ENCODE measurements at regions not wholly inside any gene's neighbourhood (a gene's known extent, or its start where the extent isn't known, plus 50 kb on each side); places are given as distances from the start of the nearest gene placed in this dataset.

DNA sequence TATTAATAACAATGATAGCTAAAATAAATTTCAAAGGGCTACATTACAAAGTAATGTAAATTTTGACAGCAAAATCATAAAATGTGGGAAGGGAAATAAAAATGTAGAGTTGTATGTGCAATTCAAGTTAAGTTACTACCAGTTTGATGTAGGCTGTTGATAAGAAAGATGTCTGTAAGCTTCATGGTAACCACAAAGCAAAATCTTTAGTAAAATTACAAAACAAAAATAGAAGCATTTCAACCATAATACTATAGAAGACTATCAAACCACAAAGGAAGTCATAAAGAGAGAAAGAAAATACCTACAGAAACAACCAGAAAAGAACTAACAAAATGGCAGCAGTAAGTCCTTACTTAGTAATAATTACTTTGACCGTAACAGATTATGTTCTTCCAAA is 99.1 kb downstream of the C7orf25 start:
- TF ChIP-seq, protein P1, sequence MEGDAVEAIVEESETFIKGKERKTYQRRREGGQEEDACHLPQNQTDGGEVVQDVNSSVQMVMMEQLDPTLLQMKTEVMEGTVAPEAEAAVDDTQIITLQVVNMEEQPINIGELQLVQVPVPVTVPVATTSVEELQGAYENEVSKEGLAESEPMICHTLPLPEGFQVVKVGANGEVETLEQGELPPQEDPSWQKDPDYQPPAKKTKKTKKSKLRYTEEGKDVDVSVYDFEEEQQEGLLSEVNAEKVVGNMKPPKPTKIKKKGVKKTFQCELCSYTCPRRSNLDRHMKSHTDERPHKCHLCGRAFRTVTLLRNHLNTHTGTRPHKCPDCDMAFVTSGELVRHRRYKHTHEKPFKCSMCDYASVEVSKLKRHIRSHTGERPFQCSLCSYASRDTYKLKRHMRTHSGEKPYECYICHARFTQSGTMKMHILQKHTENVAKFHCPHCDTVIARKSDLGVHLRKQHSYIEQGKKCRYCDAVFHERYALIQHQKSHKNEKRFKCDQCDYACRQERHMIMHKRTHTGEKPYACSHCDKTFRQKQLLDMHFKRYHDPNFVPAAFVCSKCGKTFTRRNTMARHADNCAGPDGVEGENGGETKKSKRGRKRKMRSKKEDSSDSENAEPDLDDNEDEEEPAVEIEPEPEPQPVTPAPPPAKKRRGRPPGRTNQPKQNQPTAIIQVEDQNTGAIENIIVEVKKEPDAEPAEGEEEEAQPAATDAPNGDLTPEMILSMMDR (IDR thresholded peaks at IDR 0.05), result no peak
- no peak overlapping the region for H3K4me3 ChIP-seq (ENCODE audit: low read depth in 1 of 2, low read length in 1 of 2)

DNA sequence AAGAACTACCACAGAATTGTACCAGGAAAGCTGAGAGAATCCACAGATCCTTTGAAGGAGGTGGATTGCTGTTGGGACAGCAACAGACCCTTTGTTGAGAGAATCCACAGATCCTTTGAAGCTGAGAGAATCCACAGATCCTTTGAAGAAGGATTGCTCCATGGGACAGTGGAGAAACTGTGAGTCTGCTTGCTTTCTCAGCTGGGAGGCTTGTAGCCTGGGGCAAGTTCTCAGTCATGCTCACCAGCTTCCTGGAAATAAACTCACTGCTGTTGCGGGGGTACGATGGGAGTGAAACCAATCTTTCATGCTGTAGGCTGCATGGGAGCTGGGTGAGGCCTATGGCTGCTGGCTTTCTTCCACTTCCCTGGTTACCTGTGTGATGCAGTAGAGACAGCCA is 106.3 kb downstream of the C7orf25 start:
- Histone ChIP-seq H3K36me3 (no peaks in the 10 kb centered on the region), H3K27me3 (no peaks in the 10 kb centered on the region), H3K9me3 (no peaks in the 10 kb centered on the region), H3K4me1 (ENCODE audit: control insufficient read depth in 1 of 2, insufficient read depth in 1 of 2, low read depth in 1 of 2, low read length in 1 of 2) (no peaks in the 10 kb centered on the region), H3K27ac (no peak overlapping the region), H3K4me3 (ENCODE audit: low read depth in 1 of 2, low read length in 1 of 2) (no peak overlapping the region)
- TF ChIP-seq, protein P1 (IDR thresholded peaks at IDR 0.05), result no peak

More for the DNA sequence above, 99.1 kb downstream of the C7orf25 start:
- Histone ChIP-seq H3K9me3 (no peaks in the 10 kb centered on the region), H3K27me3 (no peaks in the 10 kb centered on the region), H3K4me1 (ENCODE audit: control insufficient read depth in 1 of 2, insufficient read depth in 1 of 2, low read depth in 1 of 2, low read length in 1 of 2) (no peaks in the 10 kb centered on the region), H3K27ac (no peak overlapping the region), H3K36me3 (no peaks in the 10 kb centered on the region)

DNA sequence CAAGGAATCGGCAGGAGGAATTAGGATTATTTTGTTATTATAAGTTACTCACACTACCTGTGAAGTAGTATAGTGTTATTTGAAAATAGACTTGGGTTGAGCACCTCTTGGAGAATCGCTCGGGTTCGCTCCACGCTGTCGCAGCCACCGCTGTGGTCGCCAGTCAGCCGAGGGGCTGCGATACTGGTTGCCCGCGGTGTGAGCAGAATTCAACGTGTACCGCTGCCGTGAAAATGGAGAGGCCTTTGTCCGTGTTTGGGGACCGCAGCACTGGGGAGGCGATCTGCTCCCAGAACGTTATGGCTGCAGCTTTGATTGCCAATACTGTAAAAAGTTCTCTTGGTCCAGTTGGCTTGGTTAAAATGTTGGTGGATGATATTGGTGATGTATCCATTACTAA is 117.2 kb downstream of the C7orf25 start:
- no peaks in the 10 kb centered on the region for H3K36me3 ChIP-seq
- no peaks in the 10 kb centered on the region for H3K27me3 ChIP-seq
- no peaks in the 10 kb centered on the region for H3K9me3 ChIP-seq
- H3K4me1 ChIP-seq (ENCODE audit: control insufficient read depth in 1 of 2, insufficient read depth in 1 of 2, low read depth in 1 of 2, low read length in 1 of 2), result no peaks in the 10 kb centered on the region
- H3K4me3 ChIP-seq (ENCODE audit: low read depth in 1 of 2, low read length in 1 of 2), result no peak overlapping the region
- TF ChIP-seq, protein P1 (IDR thresholded peaks at IDR 0.05), result no peak
- H3K27ac ChIP-seq, result no peak overlapping the region

DNA sequence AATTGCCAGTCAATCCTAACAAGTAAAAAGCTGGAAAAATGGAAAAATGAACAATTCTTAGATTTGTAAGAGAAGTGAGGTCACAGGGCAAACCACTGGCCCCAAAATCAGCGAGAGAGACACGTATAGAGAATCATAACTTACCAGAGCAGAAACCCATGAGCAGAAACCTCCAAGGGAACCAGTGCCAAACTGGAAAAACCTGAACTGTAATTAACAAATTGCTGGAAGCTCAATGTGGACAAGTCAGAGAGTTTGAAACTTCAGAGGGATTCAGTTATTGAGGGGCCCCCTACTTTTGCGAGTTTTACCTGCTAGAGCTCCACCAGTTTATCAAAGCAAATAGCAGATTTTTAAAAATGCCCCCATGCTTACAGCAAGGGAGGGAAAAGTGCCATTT is 119.0 kb downstream of the C7orf25 start:
- no peaks in the 10 kb centered on the region for H3K27me3 ChIP-seq
- TF ChIP-seq, protein P1 (IDR thresholded peaks at IDR 0.05), result no peak
- no peak overlapping the region for H3K27ac ChIP-seq

GRCh38 chr7:42790196-42790595 is 121.7 kb downstream of the C7orf25 start:
- TF ChIP-seq, protein P1 (IDR thresholded peaks at IDR 0.05), result no peak
- H3K4me1 ChIP-seq (ENCODE audit: control insufficient read depth in 1 of 2, insufficient read depth in 1 of 2, low read depth in 1 of 2, low read length in 1 of 2), result no peaks in the 10 kb centered on the region
- no peak overlapping the region for H3K4me3 ChIP-seq (ENCODE audit: low read depth in 1 of 2, low read length in 1 of 2)
- H3K36me3 ChIP-seq, result no peaks in the 10 kb centered on the region
- no peaks in the 10 kb centered on the region for H3K27me3 ChIP-seq
- H3K9me3 ChIP-seq, result no peaks in the 10 kb centered on the region
- H3K27ac ChIP-seq, result no peak overlapping the region

More for the DNA sequence above, 119.0 kb downstream of the C7orf25 start:
- no peaks in the 10 kb centered on the region for H3K36me3 ChIP-seq
- H3K9me3 ChIP-seq, result no peaks in the 10 kb centered on the region
- H3K4me1 ChIP-seq (ENCODE audit: control insufficient read depth in 1 of 2, insufficient read depth in 1 of 2, low read depth in 1 of 2, low read length in 1 of 2), result no peaks in the 10 kb centered on the region
- no peak overlapping the region for H3K4me3 ChIP-seq (ENCODE audit: low read depth in 1 of 2, low read length in 1 of 2)

DNA sequence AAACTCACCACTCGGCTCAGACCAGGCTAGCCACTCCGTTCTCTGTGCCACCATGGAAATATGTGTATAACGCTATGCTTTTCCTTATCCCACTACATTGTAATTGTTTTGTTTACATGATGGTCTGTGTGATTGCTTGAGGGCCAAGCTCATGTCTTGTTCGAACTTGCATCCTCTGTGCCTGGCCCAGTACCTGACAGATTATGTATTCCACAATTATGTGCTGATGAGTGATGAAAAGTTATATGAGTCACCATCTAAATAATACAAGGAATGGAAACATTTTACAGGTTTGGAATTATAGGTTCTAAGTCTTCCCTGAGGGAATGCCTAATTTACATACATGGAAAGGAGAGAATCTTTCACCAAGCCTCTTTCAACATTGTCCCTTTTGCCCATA is 137.4 kb downstream of the C7orf25 start:
- Histone ChIP-seq H3K9me3 (no peaks in the 10 kb centered on the region), H3K4me3 (ENCODE audit: low read depth in 1 of 2, low read length in 1 of 2) (no peak overlapping the region), H3K36me3 (no peaks in the 10 kb centered on the region), H3K4me1 (ENCODE audit: control insufficient read depth in 1 of 2, insufficient read depth in 1 of 2, low read depth in 1 of 2, low read length in 1 of 2) (no peaks in the 10 kb centered on the region), H3K27me3 (no peaks in the 10 kb centered on the region), H3K27ac (no peak overlapping the region)
- TF ChIP-seq, protein P1 (IDR thresholded peaks at IDR 0.05), result no peak
